Endometrium (tissue), 2 donors: ENCODE measurements at regions not wholly inside any gene's neighbourhood (a gene's known extent, or its start where the extent isn't known, plus 50 kb on each side); places are given as distances from the start of the nearest gene placed in this dataset.

Source experiments
- FAIRE-seq: peaks from 2 replicates; lab custom pipeline; 2012; peaks lifted over from hg19 to GRCh38; lab: Jason Lieb, UNC
- donor health status: control.
- donor health status: control.

DNA sequence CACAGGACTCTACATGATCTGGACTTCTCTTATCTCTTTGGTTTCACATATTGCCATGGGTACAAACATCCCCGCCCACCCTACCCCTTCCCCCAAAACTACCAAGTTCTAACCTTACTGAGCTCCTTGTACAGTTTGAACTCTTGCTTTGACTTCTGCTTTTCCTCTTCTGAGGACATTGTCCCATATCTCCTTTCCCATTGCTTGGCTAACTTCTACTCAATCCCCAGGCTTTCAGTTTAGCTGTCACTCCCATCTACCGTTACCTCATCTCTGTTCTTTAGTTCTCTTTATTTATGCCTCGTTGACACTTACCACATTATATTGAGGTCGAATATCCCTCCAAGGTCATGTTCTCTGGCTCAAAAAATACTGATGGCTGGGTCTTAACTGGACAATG lies 393.5 kb upstream of the CADM1 start:
- FAIRE-seq, result no peak

DNA sequence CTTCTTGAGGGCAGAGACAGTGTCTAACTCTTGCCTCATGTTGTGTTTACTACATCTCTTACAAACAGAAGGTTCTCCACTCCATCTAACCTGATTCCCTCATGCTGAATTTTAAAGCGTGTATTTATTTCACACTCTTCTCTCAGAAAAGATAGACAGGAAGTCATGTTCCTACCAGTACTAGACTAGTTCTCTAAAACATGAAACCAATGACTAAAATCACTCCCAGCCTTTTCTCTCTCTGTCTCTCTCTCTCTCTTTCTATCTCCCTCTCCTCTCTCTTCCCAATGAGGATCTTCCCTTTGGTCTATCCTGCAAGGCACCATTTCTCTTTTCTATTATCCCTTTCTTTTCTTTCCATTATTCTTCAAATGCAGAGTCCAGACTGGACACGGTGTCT lies 391.9 kb upstream of the CADM1 start:
- FAIRE-seq, result no peak

- no peak for FAIRE-seq
Observed at GRCh38 chr11:115895594-115895993, 391.4 kb upstream of the CADM1 start.

DNA sequence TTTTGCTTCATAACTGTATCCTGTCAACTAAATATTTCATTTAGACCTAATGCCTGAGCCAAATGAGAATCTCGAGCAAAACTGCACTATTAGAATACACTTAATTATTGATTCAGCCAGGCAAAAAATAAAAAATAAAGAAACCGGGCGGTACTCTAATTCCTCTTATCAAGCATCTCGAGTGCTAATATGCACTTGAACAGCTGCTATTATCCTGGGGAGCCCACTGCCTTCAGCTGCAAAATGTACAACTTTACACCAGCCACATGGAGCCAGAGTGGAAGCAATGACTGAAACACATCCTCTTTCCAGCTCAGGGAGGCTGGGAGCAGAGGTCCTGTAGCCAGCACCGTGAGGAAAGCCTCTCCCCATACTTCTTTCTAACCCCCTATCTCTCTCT lies 390.0 kb upstream of the CADM1 start:
- FAIRE-seq, result no peak

- FAIRE-seq, result no peak
Observed at GRCh38 chr11:115893461-115894099, 389.4 kb upstream of the CADM1 start.

DNA sequence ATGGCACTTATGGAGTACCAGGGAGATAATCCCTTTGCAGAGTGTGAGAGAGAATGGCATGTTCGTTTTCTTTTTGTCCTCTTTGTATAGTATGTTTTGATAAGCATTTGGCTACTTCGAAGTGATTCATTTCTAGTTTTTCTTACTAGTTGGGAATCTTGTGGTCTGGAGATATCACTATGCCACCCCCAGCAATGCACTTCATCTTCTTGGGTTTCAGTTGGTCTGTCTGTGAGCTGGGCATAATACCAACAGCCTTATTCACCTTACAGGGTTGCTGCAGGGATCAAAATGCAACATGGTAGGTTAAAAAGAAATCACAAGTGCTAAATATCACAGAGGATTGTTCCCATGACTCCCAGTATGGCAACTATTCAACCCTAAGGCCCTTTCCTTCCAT lies 387.8 kb upstream of the CADM1 start:
- FAIRE-seq, result no peak

DNA sequence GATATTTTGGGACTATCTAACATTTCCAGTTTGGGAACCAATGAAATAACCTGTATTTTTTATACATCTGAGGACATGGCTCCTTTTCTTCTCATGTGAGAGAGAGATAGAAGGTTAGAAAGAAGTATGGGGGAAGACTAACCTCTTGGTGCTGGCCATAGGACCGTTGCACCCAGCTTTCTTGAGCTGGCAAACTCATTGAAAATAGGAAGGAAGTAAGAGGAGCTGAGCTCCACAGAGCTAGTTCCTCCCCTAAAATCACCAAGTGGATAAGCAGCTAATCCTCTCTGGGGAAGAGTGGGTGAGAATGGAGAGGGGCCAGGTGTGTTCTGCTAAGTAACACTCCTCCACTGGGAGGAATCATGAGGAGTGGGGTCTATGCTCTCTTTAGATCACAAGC lies 387.4 kb upstream of the CADM1 start:
- FAIRE-seq, result no peak

GRCh38 chr11:115890500-115890899 lies 386.3 kb upstream of the CADM1 start:
- FAIRE-seq, result no peak

GRCh38 chr11:115889712-115890111 lies 385.5 kb upstream of the CADM1 start:
- FAIRE-seq, result no peak

GRCh38 chr11:115887727-115888126 lies 383.5 kb upstream of the CADM1 start:
- no peak for FAIRE-seq

GRCh38 chr11:115887316-115887715 lies 383.1 kb upstream of the CADM1 start:
- no peak for FAIRE-seq

- FAIRE-seq, result no peak
Observed at GRCh38 chr11:115886422-115886733, 382.2 kb upstream of the CADM1 start.

GRCh38 chr11:115885535-115886421 lies 381.6 kb upstream of the CADM1 start:
- FAIRE-seq, result no peak

GRCh38 chr11:115884800-115885534 lies 380.8 kb upstream of the CADM1 start:
- no peak for FAIRE-seq

GRCh38 chr11:115874843-115875242 lies 370.6 kb upstream of the CADM1 start:
- FAIRE-seq, result no peak

- no peak for FAIRE-seq
Observed at GRCh38 chr11:115873813-115874212, 369.6 kb upstream of the CADM1 start.

DNA sequence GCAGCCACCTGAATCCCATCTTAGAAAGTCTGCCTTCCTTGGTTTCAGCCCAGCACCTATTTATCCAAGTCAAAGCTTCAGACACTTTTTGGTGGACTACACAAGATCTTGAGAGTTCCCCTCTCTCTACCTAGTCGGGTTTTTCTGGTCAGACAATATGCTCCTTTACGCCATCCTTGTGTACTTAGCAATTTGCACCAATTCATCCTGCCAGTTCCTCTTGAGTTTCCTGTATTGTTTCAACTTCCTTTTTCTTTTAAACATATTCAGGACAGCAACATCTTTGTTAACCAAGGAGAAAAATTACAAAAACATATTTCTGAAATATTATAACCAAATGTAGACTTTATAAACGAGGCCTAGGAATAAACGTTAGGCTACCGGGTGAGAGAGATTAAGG lies 368.2 kb upstream of the CADM1 start:
- no peak for FAIRE-seq

GRCh38 chr11:115871161-115871760 lies 367.0 kb upstream of the CADM1 start:
- no peak for FAIRE-seq

GRCh38 chr11:115869780-115870431 lies 365.7 kb upstream of the CADM1 start:
- FAIRE-seq, result no peak

- no peak for FAIRE-seq
Observed at GRCh38 chr11:115869131-115869530, 364.9 kb upstream of the CADM1 start.

GRCh38 chr11:115860246-115860645 lies 356.0 kb upstream of the CADM1 start:
- FAIRE-seq, result no peak

GRCh38 chr11:115848611-115849010 lies 344.4 kb upstream of the CADM1 start:
- FAIRE-seq, result no peak
